ENCODE measurements at regions not wholly inside any gene's neighbourhood (a gene's known extent, or its start where the extent isn't known, plus 50 kb on each side); places are given as distances from the start of the nearest gene placed in this dataset.

DNA sequence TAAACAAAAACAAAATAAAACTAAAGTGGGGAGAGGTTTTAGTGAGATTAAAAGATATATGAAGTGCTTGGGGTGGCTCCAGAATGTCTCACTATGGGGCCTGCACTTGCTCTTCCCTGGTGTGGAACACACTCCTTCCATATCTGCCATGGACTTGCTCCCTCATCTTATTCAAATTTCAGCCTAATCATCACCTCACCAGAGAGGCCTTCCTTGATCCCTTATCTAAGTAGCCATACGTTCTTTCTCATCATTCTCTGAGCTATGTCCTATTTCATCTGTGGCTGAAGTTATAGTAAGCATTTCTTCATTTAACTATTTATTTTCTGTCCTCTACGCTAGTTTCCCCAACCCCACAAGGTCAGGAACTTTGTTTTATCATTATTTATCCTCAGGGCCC lies 511.7 kb downstream of the NTRK3 start:
- Histone ChIP-seq H3K4me2 (ENCODE audit: low read length) (no peak overlapping the region), H3K9ac (ENCODE audit: low read length) (no peak overlapping the region), H3K36me3 (replicated peaks; ENCODE audit: low read depth, low read length) (no peaks in the 10 kb centered on the region), H4K20me1 (ENCODE audit: insufficient read depth, low read length) (no peaks in the 10 kb centered on the region), H3K4me3 (ENCODE audit: low read length) (no peak overlapping the region), H2AFZ (ENCODE audit: low read depth, low read length) (no peak overlapping the region), H3K27ac (ENCODE audit: low read length) (no peak overlapping the region), H3K4me1 (ENCODE audit: low read length) (no peaks in the 10 kb centered on the region), H3K79me2 (ENCODE audit: low read length) (no peaks in the 10 kb centered on the region), H3K9me3 (ENCODE audit: insufficient read depth, low read length) (no peaks in the 10 kb centered on the region), H3K27me3 (ENCODE audit: low read depth, low read length) (no peaks in the 10 kb centered on the region)
- TF ChIP-seq, protein P1, sequence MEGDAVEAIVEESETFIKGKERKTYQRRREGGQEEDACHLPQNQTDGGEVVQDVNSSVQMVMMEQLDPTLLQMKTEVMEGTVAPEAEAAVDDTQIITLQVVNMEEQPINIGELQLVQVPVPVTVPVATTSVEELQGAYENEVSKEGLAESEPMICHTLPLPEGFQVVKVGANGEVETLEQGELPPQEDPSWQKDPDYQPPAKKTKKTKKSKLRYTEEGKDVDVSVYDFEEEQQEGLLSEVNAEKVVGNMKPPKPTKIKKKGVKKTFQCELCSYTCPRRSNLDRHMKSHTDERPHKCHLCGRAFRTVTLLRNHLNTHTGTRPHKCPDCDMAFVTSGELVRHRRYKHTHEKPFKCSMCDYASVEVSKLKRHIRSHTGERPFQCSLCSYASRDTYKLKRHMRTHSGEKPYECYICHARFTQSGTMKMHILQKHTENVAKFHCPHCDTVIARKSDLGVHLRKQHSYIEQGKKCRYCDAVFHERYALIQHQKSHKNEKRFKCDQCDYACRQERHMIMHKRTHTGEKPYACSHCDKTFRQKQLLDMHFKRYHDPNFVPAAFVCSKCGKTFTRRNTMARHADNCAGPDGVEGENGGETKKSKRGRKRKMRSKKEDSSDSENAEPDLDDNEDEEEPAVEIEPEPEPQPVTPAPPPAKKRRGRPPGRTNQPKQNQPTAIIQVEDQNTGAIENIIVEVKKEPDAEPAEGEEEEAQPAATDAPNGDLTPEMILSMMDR (IDR thresholded peaks at IDR 0.05; ENCODE audit: low read depth, low read length), result no peak
- TF ChIP-seq EZH2phosphoT487 (IDR thresholded peaks at IDR 0.05; ENCODE audit: low read depth), result no peak

GRCh38 chr15:87743562-87743961 lies 513.0 kb downstream of the NTRK3 start:
- Histone ChIP-seq H3K36me3 (replicated peaks; ENCODE audit: low read depth, low read length) (no peaks in the 10 kb centered on the region), H3K4me3 (ENCODE audit: low read length) (no peak overlapping the region), H3K4me1 (ENCODE audit: low read length) (no peaks in the 10 kb centered on the region), H2AFZ (ENCODE audit: low read depth, low read length) (no peak overlapping the region), H3K9me3 (ENCODE audit: insufficient read depth, low read length) (no peaks in the 10 kb centered on the region), H3K9ac (ENCODE audit: low read length) (no peak overlapping the region), H3K79me2 (ENCODE audit: low read length) (no peaks in the 10 kb centered on the region), H3K4me2 (ENCODE audit: low read length) (no peak overlapping the region), H3K27ac (ENCODE audit: low read length) (no peak overlapping the region), H3K27me3 (ENCODE audit: low read depth, low read length) (no peaks in the 10 kb centered on the region), H4K20me1 (ENCODE audit: insufficient read depth, low read length) (no peaks in the 10 kb centered on the region)
- no peak for TF ChIP-seq EZH2phosphoT487 (IDR thresholded peaks at IDR 0.05; ENCODE audit: low read depth)
- TF ChIP-seq, protein P1 (IDR thresholded peaks at IDR 0.05; ENCODE audit: low read depth, low read length), result no peak

GRCh38 chr15:87741350-87741749 lies 515.2 kb downstream of the NTRK3 start:
- Histone ChIP-seq H2AFZ (ENCODE audit: low read depth, low read length) (no peak overlapping the region), H4K20me1 (ENCODE audit: insufficient read depth, low read length) (no peaks in the 10 kb centered on the region), H3K79me2 (ENCODE audit: low read length) (no peaks in the 10 kb centered on the region), H3K4me2 (ENCODE audit: low read length) (no peak overlapping the region), H3K27me3 (ENCODE audit: low read depth, low read length) (no peaks in the 10 kb centered on the region), H3K27ac (ENCODE audit: low read length) (no peak overlapping the region), H3K9me3 (ENCODE audit: insufficient read depth, low read length) (no peaks in the 10 kb centered on the region), H3K36me3 (replicated peaks; ENCODE audit: low read depth, low read length) (no peaks in the 10 kb centered on the region), H3K4me1 (ENCODE audit: low read length) (no peaks in the 10 kb centered on the region), H3K4me3 (ENCODE audit: low read length) (no peak overlapping the region), H3K9ac (ENCODE audit: low read length) (no peak overlapping the region)
- no peak for TF ChIP-seq EZH2phosphoT487 (IDR thresholded peaks at IDR 0.05; ENCODE audit: low read depth)
- TF ChIP-seq, protein P1 (IDR thresholded peaks at IDR 0.05; ENCODE audit: low read depth, low read length), result no peak

DNA sequence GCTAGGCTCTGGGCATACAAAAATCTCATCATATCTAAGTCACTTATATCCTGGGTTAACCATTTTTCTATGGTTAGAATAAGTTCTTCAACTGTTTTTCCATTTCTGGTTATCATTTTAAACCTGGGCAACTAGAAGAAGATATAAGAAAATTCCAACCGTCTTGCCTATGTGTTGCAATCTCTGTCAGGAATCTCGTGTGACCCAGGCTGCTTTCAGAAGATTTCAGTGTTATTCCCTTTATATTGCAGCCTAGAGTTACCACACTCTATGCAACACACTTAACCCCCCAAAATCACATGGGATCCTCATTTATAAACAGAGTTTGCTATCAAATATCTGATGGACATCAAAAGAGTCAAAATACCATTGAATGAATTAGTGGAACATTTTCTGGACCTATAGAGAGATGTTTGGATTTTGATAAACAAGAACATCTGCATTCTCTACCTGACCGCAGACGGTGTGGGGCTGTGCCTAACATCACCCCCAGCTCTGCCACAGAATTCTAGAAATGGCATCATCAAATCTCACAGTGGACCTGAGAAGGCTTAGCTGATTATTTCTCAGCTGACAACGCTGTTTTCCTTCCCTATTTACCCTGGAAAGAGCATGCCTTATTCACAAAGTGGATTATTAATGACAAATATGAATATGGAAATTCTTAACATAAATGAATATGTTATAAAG lies 515.7 kb downstream of the NTRK3 start:
- no peaks in the 10 kb centered on the region for H3K4me1 ChIP-seq (ENCODE audit: low read length)
- no peaks in the 10 kb centered on the region for H3K36me3 ChIP-seq (replicated peaks; ENCODE audit: low read depth, low read length)
- no peak overlapping the region for H3K27ac ChIP-seq (ENCODE audit: low read length)
- no peaks in the 10 kb centered on the region for H3K9me3 ChIP-seq (ENCODE audit: insufficient read depth, low read length)
- H4K20me1 ChIP-seq (ENCODE audit: insufficient read depth, low read length), result no peaks in the 10 kb centered on the region
- no peaks in the 10 kb centered on the region for H3K27me3 ChIP-seq (ENCODE audit: low read depth, low read length)
- H2AFZ ChIP-seq (ENCODE audit: low read depth, low read length), result no peak overlapping the region
- H3K9ac ChIP-seq (ENCODE audit: low read length), result no peak overlapping the region
- H3K79me2 ChIP-seq (ENCODE audit: low read length), result no peaks in the 10 kb centered on the region
- H3K4me2 ChIP-seq (ENCODE audit: low read length), result no peak overlapping the region
- H3K4me3 ChIP-seq (ENCODE audit: low read length), result no peak overlapping the region
- TF ChIP-seq EZH2phosphoT487 (IDR thresholded peaks at IDR 0.05; ENCODE audit: low read depth), result no peak
- TF ChIP-seq, protein P1 (IDR thresholded peaks at IDR 0.05; ENCODE audit: low read depth, low read length), result no peak
